ENCODE measurements at regions not wholly inside any gene's neighbourhood (a gene's known extent, or its start where the extent isn't known, plus 50 kb on each side); places are given as distances from the start of the nearest gene placed in this dataset.
A peak's percentile ranks its signal among the peaks of the same experiment; 100 is the strongest.
"Not testable (repeated sequence)": the region's sequence is repeated elsewhere in the genome, so short reads cannot be mapped to it uniquely, and the experiment has no call there.

DNA sequence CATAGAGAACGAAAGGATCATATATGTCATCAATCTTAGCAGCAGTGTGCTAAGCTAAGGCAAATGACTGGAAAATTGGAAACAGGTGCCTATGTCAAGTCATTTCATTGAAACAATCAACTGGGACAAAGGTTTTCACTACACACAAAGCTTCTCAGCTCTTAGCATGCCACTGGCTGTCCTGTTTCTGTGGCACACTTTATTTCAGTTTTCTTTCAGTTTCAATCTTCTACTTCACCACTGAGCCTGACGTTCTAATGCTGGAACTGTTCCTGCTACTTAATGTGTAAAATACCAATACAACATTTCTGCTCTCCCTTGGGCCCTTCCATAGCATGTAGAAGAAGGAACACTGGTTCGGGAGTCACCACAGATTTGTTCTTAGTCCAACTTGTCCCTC lies 378.3 kb upstream of the FMR1 start:
- FAIRE-seq (no peak), DNase-seq (ENCODE audit: insufficient read length, low spot score) (no peak)
- no peak for TF ChIP-seq CTCF (IDR thresholded peaks at IDR 0.05; ENCODE audit: insufficient read depth, missing control alignments)

DNA sequence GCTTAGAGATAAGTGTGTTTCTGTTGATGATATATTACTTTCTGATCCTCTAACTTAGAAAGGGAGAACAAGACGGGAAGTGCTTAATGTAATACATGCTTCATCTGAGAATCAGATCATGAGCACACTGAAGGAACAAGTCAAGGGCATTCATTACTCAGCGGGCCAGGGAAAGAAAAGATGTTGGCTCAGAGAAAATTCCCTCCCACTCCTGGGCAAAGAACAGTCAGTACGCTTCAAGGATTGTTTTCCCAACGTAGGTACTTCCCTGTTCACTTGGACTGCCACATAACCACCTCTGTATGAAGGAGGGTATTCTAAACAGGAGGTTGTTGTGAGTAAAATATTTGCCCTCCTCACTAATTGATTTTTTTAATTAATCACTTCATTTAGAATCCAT lies 374.5 kb upstream of the FMR1 start:
- DNase-seq (ENCODE audit: insufficient read length, low spot score) = no peak
- FAIRE-seq = no peak
- TF ChIP-seq CTCF (IDR thresholded peaks at IDR 0.05; ENCODE audit: insufficient read depth, missing control alignments) = no peak

DNA sequence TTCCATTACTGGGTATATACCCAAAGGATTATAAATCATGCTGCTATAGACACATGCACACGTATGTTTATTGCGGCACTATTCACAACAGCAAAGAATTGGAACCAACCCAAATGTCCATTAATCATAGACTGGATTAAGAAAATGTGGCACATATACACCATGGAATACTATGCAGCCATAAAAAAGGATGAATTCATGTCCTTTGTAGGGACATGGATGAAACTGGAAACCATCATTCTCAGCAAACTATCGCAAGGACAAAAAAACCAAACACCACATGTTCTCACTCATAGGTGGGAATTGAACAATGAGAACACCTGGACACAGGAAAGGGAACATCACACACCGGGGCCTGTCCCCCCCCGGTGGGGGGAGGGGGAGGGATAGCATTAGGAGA lies 363.7 kb upstream of the FMR1 start:
- FAIRE-seq; DNase-seq (ENCODE audit: insufficient read length, low spot score): not testable (repeated sequence)

DNA sequence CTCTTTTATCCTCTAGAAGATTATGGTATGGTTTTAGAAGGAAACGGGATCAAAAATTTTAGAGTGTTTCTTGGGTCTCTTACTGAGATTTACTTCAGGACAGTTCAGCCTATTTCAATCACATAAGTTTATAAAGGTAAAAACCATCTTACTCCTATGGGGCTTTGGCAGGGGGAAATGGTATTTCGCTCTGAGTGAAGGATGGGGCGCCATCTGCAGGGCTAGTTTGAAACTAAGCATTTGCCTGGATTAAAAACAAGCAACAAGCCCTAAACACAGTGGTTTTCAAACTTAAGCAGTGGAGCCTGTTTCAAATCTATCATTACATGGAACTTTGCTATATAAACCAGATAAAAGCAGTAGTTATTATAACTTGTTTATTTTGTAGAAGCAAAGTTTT lies 361.5 kb upstream of the FMR1 start:
- DNase-seq (ENCODE audit: insufficient read length, low spot score) (no peak), FAIRE-seq (no peak)
- TF ChIP-seq CTCF (IDR thresholded peaks at IDR 0.05; ENCODE audit: insufficient read depth, missing control alignments) = peak; percentile 30

GRCh38 chrX:147559191-147559590 lies 352.5 kb upstream of the FMR1 start:
- DNase-seq (ENCODE audit: insufficient read length, low spot score) = no peak
- TF ChIP-seq CTCF (IDR thresholded peaks at IDR 0.05; ENCODE audit: insufficient read depth, missing control alignments) = no peak
- no peak for FAIRE-seq

- no peak for TF ChIP-seq CTCF (IDR thresholded peaks at IDR 0.05; ENCODE audit: insufficient read depth, missing control alignments)
- FAIRE-seq (no peak), DNase-seq (ENCODE audit: insufficient read length, low spot score) (no peak)
Observed at GRCh38 chrX:147565237-147565636, 346.5 kb upstream of the FMR1 start.

- FAIRE-seq (no peak), DNase-seq (ENCODE audit: insufficient read length, low spot score) (no peak)
- TF ChIP-seq CTCF (IDR thresholded peaks at IDR 0.05; ENCODE audit: insufficient read depth, missing control alignments) = no peak
Observed at GRCh38 chrX:147570483-147570882, 341.2 kb upstream of the FMR1 start.

- DNase-seq (ENCODE audit: insufficient read length, low spot score) (no peak), FAIRE-seq (no peak)
- TF ChIP-seq CTCF (IDR thresholded peaks at IDR 0.05; ENCODE audit: insufficient read depth, missing control alignments) = no peak
Observed at GRCh38 chrX:147573266-147573665, 338.5 kb upstream of the FMR1 start.

Measured in D721Med (cell line).